NCI-H1417 (cell line): ENCODE measurements at regions not wholly inside any gene's neighbourhood (a gene's known extent, or its start where the extent isn't known, plus 50 kb on each side); places are given as distances from the start of the nearest gene placed in this dataset.
A peak's percentile ranks its signal among the peaks of the same experiment; 100 is the strongest.
"Not testable (repeated sequence)": the region's sequence is repeated elsewhere in the genome, so short reads cannot be mapped to it uniquely, and the experiment has no call there.

Source experiments
- DNase-seq, 3 experiments: peaks; one replicate each; lab custom pipeline; 2025; lab: John Stamatoyannopoulos, UW

DNA sequence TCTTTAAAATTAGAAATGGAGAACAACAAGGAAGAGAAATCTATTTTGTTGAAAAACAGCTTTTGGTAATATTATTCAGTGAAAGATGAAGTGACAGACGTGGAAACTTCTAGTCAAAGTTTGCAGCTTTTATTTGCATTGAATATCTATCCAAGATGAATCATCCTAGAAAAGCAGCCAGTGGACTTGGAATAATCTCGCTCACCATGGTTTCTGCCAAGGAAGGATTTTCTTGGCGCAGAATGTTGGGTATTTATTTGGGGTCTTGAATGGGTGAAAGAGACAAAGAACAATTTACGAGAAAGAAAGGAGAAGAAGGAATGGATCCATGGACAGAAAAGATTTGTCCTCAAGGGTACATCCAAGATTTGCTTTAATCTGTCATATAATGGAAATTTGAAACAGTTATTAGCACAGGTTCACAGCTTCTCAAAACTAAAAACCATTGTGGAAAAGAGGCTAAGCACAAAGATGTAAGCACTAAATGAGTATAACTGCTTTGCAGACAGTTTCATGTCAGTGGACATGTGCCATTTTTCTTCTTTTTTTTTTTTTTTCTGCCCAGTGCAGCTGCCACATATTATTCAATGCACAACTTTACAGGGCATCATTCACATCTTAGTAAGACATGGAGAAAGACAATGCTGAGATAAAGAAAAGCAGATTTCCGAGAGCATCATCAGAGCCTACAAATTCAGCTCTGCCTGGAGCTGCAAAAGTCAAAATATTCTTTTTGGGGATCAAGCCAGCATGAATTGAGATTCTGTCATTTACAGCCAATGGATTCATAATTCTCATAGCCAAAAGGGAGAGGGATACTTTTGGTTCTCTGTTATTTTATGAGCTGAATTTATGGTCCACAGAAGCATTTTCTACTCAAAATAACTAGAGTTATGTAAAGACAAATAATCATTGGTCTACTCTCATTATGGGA, 333.7 kb downstream of the DAD1 start:
- no peak for DNase-seq

- DNase-seq, result peak in 1 of 3 experiments; percentile 2
These were observed 336.3 kb downstream of the DAD1 start for GRCh38 chr14:22252686-22253085.

- DNase-seq, result no peak
These were observed 337.9 kb downstream of the DAD1 start for GRCh38 chr14:22251090-22251489.

DNA sequence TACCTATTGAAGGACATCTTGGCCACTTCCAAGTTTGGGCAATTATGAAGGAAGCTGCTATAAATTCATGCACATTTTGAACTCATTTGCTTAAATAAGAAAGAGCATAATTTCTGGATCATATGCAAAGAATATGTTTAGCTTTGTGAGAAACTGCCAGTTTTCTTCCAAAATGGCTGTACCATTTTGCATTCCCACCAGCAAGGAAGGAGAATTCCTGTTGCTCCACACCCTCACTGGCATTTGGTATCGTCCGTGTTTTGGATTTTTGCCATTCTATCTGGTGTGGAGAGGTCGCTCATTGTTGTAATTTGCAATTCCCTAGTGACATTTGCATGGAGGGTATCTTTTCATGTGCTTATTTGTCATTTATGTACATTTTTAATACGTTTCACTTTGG, 339.3 kb downstream of the DAD1 start:
- no peak for DNase-seq

GRCh38 chr14:22243971-22244581, 344.9 kb downstream of the DAD1 start:
- no peak for DNase-seq

DNA sequence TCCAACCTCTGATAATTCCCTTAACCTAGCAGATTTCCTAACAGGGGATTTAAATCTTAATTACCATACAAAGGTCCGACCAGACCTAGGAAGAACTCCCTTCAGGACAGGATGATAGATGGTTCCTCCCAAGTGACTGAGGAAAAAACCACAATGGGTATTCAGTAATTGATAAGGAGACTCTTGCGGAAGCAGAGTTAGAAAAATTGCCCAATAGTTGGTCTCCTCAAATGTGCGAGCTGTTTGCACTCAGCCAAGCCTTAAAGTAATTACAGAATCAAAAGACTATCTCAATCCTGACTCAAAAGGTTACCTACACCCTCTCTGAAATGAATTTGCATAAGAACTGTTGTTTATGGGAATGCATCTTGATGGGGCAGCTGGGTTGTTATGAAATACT, 350.7 kb downstream of the DAD1 start:
- DNase-seq, result not testable (repeated sequence)

GRCh38 chr14:22233377-22233776, 355.6 kb downstream of the DAD1 start:
- no peak for DNase-seq

DNA sequence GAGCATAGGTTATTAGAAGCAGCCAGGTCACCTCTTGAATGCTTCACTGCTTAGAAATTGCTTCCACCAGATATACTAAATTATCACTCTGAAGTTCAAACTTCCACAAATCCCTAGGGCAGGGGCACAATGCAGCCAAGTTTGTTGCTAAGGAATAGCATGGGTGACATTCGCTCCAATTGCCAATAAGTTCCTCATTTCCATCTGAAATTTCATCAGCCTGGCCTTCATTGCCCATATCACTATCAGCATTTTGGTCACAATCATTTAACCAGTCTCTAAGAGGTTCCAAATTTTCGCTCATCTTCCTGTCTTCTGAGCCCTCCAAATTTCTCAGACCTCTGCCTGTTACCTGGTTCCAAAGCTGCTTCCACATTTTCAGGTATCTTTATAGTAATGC, 356.1 kb downstream of the DAD1 start:
- DNase-seq, result no peak

DNA sequence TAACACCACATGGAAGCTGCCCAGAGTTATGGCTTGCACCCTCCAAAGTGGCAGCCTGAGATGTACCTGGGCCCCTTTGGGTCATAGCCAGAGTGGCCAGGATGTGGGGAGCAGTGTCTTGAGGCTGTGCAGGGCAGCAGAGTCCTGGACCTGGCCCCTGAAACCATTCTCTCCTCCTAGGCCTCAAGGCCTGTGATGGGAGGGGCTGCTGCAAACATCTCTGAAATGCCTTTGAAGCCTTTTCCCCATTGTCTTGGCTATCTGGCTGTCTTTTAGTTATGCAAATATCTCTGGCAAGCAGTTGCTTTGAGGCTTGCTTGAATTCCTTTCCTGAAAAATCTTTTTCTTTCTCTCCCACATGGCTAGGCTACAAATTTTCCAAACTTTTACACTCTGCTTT, 356.5 kb downstream of the DAD1 start:
- no peak for DNase-seq

DNA sequence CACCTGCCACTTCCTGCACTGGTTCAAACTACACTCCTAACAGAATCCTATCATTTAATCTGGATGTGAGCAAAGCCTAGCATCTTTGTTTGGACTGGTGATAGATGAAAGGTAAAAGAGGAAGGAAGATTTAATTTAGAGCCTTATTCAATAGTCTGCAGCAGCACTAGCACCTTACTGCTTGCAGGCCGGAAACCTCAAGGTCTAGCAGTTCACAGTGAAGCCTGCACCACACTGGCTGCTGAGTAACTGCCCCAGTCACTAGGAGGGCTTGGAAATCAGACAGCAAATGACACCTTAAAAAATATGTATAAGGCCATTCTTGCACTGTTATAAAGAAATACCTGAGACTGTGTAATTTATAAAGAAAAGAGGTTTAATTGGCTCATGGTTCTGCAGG, 358.0 kb downstream of the DAD1 start:
- no peak for DNase-seq

DNA sequence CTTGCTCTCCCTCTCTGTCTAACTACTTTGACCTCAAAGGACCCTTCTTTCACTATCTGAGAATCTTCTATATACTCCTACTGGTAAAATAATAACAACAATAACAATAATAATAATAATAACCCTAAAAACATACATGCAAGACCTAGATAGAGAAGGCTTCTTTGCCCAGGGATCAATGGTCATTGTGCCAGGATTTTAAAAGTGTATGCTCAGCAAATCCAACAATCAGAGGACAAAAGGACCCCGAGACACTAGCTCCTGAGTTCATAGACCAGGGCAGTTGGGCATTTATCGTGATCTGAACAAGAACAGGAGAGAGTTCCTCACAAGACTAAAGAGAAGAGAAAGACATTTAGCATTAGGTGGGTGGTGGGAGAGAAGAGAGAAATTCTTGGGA, 358.5 kb downstream of the DAD1 start:
- DNase-seq, result no peak

DNA sequence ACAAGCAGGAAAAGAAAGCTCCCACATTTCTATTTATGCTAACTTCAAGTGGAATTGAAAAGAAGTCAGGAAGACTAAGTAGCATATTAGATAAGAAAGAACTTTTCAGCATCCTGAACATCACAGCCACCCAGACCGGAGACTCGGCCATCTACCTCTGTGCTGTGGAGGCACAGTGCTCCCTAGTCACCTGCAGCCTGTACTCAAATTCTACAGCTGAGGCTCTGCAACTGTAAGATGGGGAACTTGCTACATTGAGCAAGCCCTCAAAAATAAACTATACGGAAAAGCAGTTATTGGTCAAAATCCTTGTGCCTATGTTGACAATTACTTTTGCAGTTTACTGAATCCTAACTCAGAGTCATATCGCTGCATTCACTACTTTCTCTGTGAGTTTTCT, 361.9 kb downstream of the DAD1 start:
- DNase-seq, result no peak

- no peak for DNase-seq
These were observed 362.6 kb downstream of the DAD1 start for GRCh38 chr14:22226381-22226780.

DNA sequence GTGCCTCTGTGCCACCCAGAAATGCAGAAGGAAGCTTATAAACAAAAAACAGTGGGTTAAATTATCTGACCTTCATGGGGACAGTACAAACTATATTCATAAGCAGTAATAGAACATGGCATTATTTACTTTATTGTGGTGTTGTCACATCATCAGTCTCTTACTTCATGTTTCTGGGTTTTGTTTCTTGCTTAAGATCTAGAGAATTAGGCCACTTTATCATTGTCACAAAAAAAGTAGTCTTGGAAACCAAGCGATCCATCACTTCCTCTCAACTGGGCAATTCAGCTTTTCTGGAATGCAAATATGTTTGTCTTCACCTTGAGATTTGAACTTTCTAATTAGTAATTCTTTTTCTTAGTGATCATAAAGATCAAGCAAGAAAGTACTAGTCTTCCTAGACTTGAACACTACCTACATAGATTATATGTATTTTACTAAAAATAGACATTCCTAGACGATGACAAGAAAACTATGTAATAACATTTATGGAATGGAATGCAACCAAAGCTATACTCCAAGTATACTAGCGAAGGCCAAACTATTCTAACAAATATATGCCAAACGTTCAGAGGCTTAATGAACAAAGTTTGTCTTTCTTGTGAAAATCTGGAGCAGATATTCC, 363.4 kb downstream of the DAD1 start:
- no peak for DNase-seq

- no peak for DNase-seq
These were observed 367.5 kb downstream of the DAD1 start for GRCh38 chr14:22221508-22221907.

DNA sequence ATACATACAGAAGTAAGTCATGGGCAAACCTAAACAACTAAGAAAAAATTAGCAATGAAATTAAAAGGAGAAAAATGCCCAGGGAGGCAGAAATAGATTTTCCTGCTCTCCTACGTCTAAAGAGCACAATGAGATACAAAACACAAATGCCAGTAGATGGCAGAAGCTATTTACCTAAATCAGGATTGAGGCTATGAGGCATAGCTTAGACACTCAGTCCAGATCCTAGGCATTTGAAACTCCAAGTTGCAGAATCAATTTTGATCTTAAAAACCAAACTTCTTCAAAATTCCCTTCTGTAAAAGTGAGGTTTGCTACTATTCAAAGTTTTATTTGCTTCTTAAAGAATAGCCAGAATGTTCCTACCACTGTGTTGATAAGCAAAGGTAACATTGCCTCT, 368.6 kb downstream of the DAD1 start:
- no peak for DNase-seq

DNA sequence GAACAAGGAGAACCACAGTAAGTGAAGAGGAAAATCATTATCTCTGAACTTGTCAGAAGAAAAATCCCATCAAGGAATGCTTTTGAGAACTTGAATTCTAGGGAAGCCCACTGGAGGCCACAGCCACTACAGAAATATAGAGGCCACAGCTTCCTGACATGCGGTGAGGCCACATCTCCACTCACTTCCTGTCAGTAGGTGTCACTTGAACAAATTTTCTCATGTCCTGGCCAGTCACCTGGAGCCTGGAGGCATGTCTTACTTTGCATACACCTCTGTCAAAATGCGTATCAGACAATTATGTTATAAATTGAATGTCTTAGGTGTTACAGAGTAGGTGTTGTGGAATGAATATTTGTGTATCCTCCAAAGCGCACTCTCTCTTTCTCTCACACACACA, 370.3 kb downstream of the DAD1 start:
- no peak for DNase-seq

DNA sequence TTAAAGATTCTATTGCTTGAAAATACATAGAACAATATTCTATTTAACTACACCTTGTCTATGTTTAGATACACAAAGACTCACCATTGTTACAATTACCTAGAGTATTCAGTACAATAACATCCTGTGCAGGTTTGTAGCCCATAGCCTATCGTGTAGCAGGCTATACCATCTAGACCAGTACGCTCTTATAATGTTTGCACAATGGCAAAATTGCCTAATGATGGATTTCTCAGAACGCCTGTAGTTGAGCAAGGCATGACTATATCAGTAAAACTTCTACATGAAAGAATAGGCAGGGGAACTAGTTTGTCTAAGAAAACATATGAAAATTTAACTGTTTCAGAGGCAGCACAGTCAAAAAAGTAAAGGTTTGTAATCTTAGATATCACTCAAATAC, 375.9 kb downstream of the DAD1 start:
- DNase-seq, result no peak

GRCh38 chr14:22210906-22211305, 378.1 kb downstream of the DAD1 start:
- no peak for DNase-seq

DNA sequence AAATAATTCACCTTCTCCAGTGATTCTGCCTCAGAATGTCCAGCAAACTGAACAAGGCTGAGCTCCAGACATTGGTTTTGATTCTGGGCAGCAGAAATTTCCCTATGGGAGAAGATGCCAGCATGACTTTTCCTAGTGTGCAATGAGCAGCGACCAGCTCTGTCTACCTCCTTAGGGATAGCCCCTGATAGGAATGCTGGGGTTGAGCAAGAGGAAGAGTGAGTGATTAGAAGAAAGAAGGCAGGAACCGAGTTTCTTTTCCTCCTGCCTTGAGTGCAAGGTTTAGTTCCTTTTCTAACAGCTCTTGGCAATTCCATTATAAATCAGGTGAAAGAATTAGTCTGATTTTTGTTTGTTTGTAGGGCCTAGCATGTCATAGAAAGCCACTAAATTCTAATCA, 379.0 kb downstream of the DAD1 start:
- DNase-seq, result no peak

- DNase-seq, result no peak
These were observed 386.0 kb downstream of the DAD1 start for GRCh38 chr14:22203036-22203435.

DNA sequence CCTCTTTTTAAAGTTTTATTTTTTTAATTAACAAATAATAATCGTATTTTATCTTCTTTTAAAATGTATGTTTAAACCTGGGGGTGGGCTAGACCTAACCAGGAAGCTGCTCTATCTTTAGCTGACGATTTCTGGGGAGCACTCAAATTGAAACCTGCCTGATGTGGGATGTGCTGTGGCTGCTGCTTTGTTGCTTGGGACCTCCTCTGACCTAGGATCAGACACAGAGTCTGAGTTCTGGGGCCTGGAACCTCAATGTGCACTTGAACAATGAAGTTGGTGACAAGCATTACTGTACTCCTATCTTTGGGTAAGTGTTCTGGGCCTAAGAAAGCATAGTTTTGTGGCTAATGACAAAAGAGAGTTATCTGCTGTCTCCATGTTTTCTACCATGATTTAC, 386.7 kb downstream of the DAD1 start:
- no peak for DNase-seq

DNA sequence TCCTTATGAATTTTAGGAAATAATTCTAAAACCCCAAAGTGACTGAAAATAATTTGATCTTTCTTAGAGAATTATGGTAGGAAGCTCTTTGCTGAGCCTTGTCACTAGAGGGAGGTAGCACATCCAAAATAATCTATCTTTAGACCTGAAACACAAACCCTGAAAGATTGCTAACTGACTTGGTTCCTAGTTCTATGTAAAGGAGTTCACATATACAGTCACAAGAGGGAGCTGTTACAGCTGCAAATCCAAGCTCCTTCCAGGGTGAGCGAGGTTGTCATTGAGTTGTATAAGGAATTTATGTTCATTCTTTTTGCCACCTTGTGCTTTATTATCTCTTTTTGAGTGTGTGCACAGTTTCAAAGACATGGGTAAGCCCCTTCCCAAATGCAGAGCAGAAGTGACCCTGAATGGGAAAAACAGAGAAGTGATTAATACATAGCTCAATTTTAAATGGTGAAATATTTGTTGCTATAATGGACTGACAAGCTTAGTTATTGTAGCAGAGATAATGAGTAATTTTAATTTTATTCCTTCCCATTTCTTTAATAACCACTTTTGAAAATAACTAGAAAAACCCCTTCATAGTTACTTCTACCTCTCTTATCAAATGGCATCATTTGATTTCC, 387.9 kb downstream of the DAD1 start:
- DNase-seq, result peak in 1 of 3 experiments; percentile 5
